ENCODE measurements at regions not wholly inside any gene's neighbourhood (a gene's known extent, or its start where the extent isn't known, plus 50 kb on each side); places are given as distances from the start of the nearest gene placed in this dataset.

GRCh38 chr9:16347886-16348285 lies 522.6 kb downstream of the BNC2 start:
- Histone ChIP-seq H3K4me2 (no peak overlapping the region), H3K9ac (no peak overlapping the region), H3K9me3 (no peaks in the 10 kb centered on the region), H3F3A (replicated peaks; ENCODE audit: insufficient read depth) (no peaks in the 10 kb centered on the region), H2AFZ (ENCODE audit: low read depth) (no peak overlapping the region), H3K4me1 (ENCODE audit: control insufficient read depth in 1 of 2, insufficient read depth in 2 of 2, low read depth in 1 of 2, low read length in 1 of 2) (peaks cover 0 to 14% of the 10 kb centered on the region in 2 experiments; a peak in 2 of 4 replicates), H4K20me1 (ENCODE audit: insufficient read depth) (no peaks in the 10 kb centered on the region), H3K36me3 (replicated peaks in 1 of 2; ENCODE audit: control insufficient read depth in 1 of 2, insufficient read depth in 2 of 2, low read length in 1 of 2) (no peaks in the 10 kb centered on the region), H3K4me3 (ENCODE audit: low read depth in 2 of 2, low read length in 1 of 2) (no peak overlapping the region), H3K27ac (ENCODE audit: low read depth in 2 of 2, low read length in 1 of 2) (no peak overlapping the region), H3K27me3 (ENCODE audit: insufficient read depth) (no peaks in the 10 kb centered on the region), H3K9me2 (no peaks in the 10 kb centered on the region), H3K79me2 (ENCODE audit: insufficient read depth) (no peaks in the 10 kb centered on the region)
- 73% methylated on average over 4 of the region's 5 CpGs for WGBS (ENCODE audit: low lambda C conversion rate)
- ChIA-PET POLR2A (no interaction called here), CTCF (interaction anchor here (0.8 to 0.9 kb wide), 2 partner anchors 15 to 35 kb away, joined by 3 read pairs; no protein-coding TSS in a partner anchor)
- DNase-seq: no peak
- TF ChIP-seq NFIC (IDR thresholded peaks at IDR 0.05; ENCODE audit: borderline replicate concordance) (no peak), YY1 (IDR thresholded peaks at IDR 0.05; ENCODE audit: low read depth) (no peak), CHD2 (IDR thresholded peaks at IDR 0.05; ENCODE audit: low read length, partially characterized antibody) (no peak), FOXJ3 (CRISPR knock-in tag; IDR thresholded peaks at IDR 0.05) (no peak), GABPA (IDR thresholded peaks at IDR 0.05; ENCODE audit: low read depth) (no peak), CTCF (IDR thresholded peaks at IDR 0.05) (no peak), TCF12 (IDR thresholded peaks at IDR 0.05) (no peak)

GRCh38 chr9:16348531-16348930 lies 521.9 kb downstream of the BNC2 start:
- H3K9me3 ChIP-seq: no peaks in the 10 kb centered on the region
- CTCF ChIA-PET: interaction anchor here (0.8 kb wide), 1 partner anchor 15 kb away, joined by 3 read pairs; no protein-coding TSS in a partner anchor

GRCh38 chr9:16352251-16352650 lies 518.2 kb downstream of the BNC2 start:
- 100% methylated on average over 1 of the region's 1 CpG for WGBS (ENCODE audit: low lambda C conversion rate)
- Histone ChIP-seq H3K9me3 (no peaks in the 10 kb centered on the region), H3K4me2 (no peak overlapping the region), H3K4me3 (ENCODE audit: low read depth in 2 of 2, low read length in 1 of 2) (no peak overlapping the region), H3K9me2 (no peaks in the 10 kb centered on the region), H4K20me1 (ENCODE audit: insufficient read depth) (no peaks in the 10 kb centered on the region), H2AFZ (ENCODE audit: low read depth) (no peak overlapping the region), H3K9ac (no peak overlapping the region), H3F3A (replicated peaks; ENCODE audit: insufficient read depth) (no peaks in the 10 kb centered on the region), H3K4me1 (ENCODE audit: control insufficient read depth in 1 of 2, insufficient read depth in 2 of 2, low read depth in 1 of 2, low read length in 1 of 2) (no peaks in the 10 kb centered on the region), H3K79me2 (ENCODE audit: insufficient read depth) (no peaks in the 10 kb centered on the region), H3K36me3 (replicated peaks in 1 of 2; ENCODE audit: control insufficient read depth in 1 of 2, insufficient read depth in 2 of 2, low read length in 1 of 2) (no peaks in the 10 kb centered on the region), H3K27me3 (ENCODE audit: insufficient read depth) (no peaks in the 10 kb centered on the region), H3K27ac (ENCODE audit: low read depth in 2 of 2, low read length in 1 of 2) (no peak overlapping the region)
- DNase-seq: no peak
- ChIA-PET CTCF (interaction anchor here (0.8 to 2.3 kb wide), 2 partner anchors 10 to 11 kb away, joined by 3 to 7 read pairs; no protein-coding TSS in a partner anchor), POLR2A (no interaction called here)
- no peak for TF ChIP-seq EP300 (IDR thresholded peaks at IDR 0.05; ENCODE audit: borderline replicate concordance in 1 of 2, low read depth in 1 of 2, low read length in 1 of 2)
- TF ChIP-seq RFX5 (IDR thresholded peaks at IDR 0.05; ENCODE audit: low read length): no peak
- no peak for TF ChIP-seq MXI1 (IDR thresholded peaks at IDR 0.05; ENCODE audit: low read depth, low read length)
- no peak for TF ChIP-seq RCOR1 (IDR thresholded peaks at IDR 0.05; ENCODE audit: low read length)
- TF ChIP-seq MEF2A (IDR thresholded peaks at IDR 0.05; ENCODE audit: borderline replicate concordance, low read depth): no peak
- TF ChIP-seq GATA2 (CRISPR knock-in tag; IDR thresholded peaks at IDR 0.05): no peak
- TF ChIP-seq ZBTB33 (IDR thresholded peaks at IDR 0.05; ENCODE audit: borderline replicate concordance, low read depth): no peak
- TF ChIP-seq CHD2 (IDR thresholded peaks at IDR 0.05; ENCODE audit: low read length, partially characterized antibody): no peak
- TF ChIP-seq NRF1 (IDR thresholded peaks at IDR 0.05; ENCODE audit: low read depth, low read length): no peak
- no peak for TF ChIP-seq TEAD4 (IDR thresholded peaks at IDR 0.05; ENCODE audit: borderline replicate concordance, insufficient read depth)
- no peak for TF ChIP-seq TAF1 (IDR thresholded peaks at IDR 0.05; ENCODE audit: borderline replicate concordance, low read depth, low read length)
- no peak for TF ChIP-seq SIN3A (IDR thresholded peaks at IDR 0.05; ENCODE audit: borderline replicate concordance, low read depth, low read length)

More at GRCh38 chr9:16348531-16348930, 521.9 kb downstream of the BNC2 start:
- TF ChIP-seq SIN3A (IDR thresholded peaks at IDR 0.05; ENCODE audit: borderline replicate concordance, low read depth, low read length): no peak
- TF ChIP-seq ELF1 (IDR thresholded peaks at IDR 0.05): no peak
- no peak for TF ChIP-seq NRF1 (IDR thresholded peaks at IDR 0.05; ENCODE audit: low read depth, low read length)
- DNase-seq: no peak
- H3K79me2 ChIP-seq (ENCODE audit: insufficient read depth): no peaks in the 10 kb centered on the region
- H3K9me2 ChIP-seq: no peaks in the 10 kb centered on the region
- H3F3A ChIP-seq (replicated peaks; ENCODE audit: insufficient read depth): no peaks in the 10 kb centered on the region
- no peaks in the 10 kb centered on the region for H4K20me1 ChIP-seq (ENCODE audit: insufficient read depth)
- no peaks in the 10 kb centered on the region for H3K36me3 ChIP-seq (replicated peaks in 1 of 2; ENCODE audit: control insufficient read depth in 1 of 2, insufficient read depth in 2 of 2, low read length in 1 of 2)
- H3K9ac ChIP-seq: no peak overlapping the region
- 83% methylated on average over 4 of the region's 4 CpGs for WGBS (ENCODE audit: low lambda C conversion rate)
- no peak overlapping the region for H2AFZ ChIP-seq (ENCODE audit: low read depth)
- peaks cover 0 to 13% of the 10 kb centered on the region in 2 experiments; a peak in 2 of 4 replicates for H3K4me1 ChIP-seq (ENCODE audit: control insufficient read depth in 1 of 2, insufficient read depth in 2 of 2, low read depth in 1 of 2, low read length in 1 of 2)
- H3K4me2 ChIP-seq: no peak overlapping the region
- POLR2A ChIA-PET: no interaction called here
- no peaks in the 10 kb centered on the region for H3K27me3 ChIP-seq (ENCODE audit: insufficient read depth)
- no peak overlapping the region for H3K4me3 ChIP-seq (ENCODE audit: low read depth in 2 of 2, low read length in 1 of 2)
- H3K27ac ChIP-seq (ENCODE audit: low read depth in 2 of 2, low read length in 1 of 2): no peak overlapping the region

All from SK-N-SH (cell line).